Endothelial cell of umbilical vein (primary cell): ENCODE measurements at regions not wholly inside any gene's neighbourhood (a gene's known extent, or its start where the extent isn't known, plus 50 kb on each side); places are given as distances from the start of the nearest gene placed in this dataset.

ENCODE experiments used
- BruUV-seq: library from RNA; stranded (reverse); fragments of 400-500 nt; replicated peaks from 2 replicates; lab custom pipeline; 2021; lab: Mats Ljungman, UMichigan
- CTCF ChIA-PET: fragments of 300-600, 350-600 bp; sonication (Branson Sonifier 250); formaldehyde crosslinking; loops from one replicate; lab custom pipeline; 2021; ENCODE audit warnings: antibody characterized with exemption, inconsistent platforms; lab: Charles Lee
- POLR2A ChIA-PET: fragments of 300-600, 350-600 bp; sonication (Branson Sonifier 250); formaldehyde crosslinking; loops from one replicate; lab custom pipeline; 2021; ENCODE audit warnings: antibody characterized with exemption, inconsistent platforms; lab: Charles Lee
- DNase-seq: peaks from one replicate; pipeline ENCODE4 v3.0.0-alpha.2; 2011; ENCODE audit warnings: low read depth, low spot score
- FAIRE-seq: peaks from 2 replicates; lab custom pipeline; 2011; peaks lifted over from hg19 to GRCh38; lab: Jason Lieb, UNC
- H2AFZ ChIP-seq: 2 replicates; pipeline ENCODE4 v1.6.0; 2012; ENCODE audit warnings: low read depth, low read length, control low read depth, inconsistent platforms
- H3K27ac ChIP-seq: 2 replicates; pipeline ENCODE4 v1.5.1; 2011; ENCODE audit warnings: low read depth, mild to moderate bottlenecking, control low read depth, low read length, moderate library complexity; ENCODE audit not compliant: insufficient read depth
- H3K27me3 ChIP-seq, 2 experiments: 2 replicates each; pipeline versions ENCODE4 v1.6.0 to v1.6.1; 2011; ENCODE audit warnings: low read length in 2 of 2, mixed read lengths in 1 of 2; ENCODE audit not compliant: control insufficient read depth in 2 of 2, insufficient read depth in 2 of 2
- H3K36me3 ChIP-seq, 2 experiments: 2 replicates in 1 of 2; 3 replicates in 1 of 2; pipeline ENCODE4 v1.5.1; 2011; ENCODE audit warnings: low read length in 2 of 2, mild to moderate bottlenecking in 1 of 2, moderate library complexity in 1 of 2; ENCODE audit not compliant: control insufficient read depth in 2 of 2, insufficient read depth in 2 of 2; ENCODE audit errors: extremely low read depth in 1 of 2
- H3K4me1 ChIP-seq: 3 replicates; pipeline ENCODE4 v1.5.1; 2011; ENCODE audit warnings: mild to moderate bottlenecking, low read length; ENCODE audit not compliant: control insufficient read depth, insufficient read depth; ENCODE audit errors: extremely low read depth
- H3K4me2 ChIP-seq: 2 replicates; pipeline ENCODE4 v1.6.1; 2011; ENCODE audit warnings: low read length, control low read depth, mixed read lengths; ENCODE audit not compliant: insufficient read depth
- H3K4me3 ChIP-seq, 3 experiments: fragments of 200-600 bp in 1 of 3; sonication (generic), shearing (Covaris generic) in 1 of 3; replicated peaks in 1 of 3; 2 replicates each; pipeline ENCODE4 v1.5.1; 2011 to 2016; ENCODE audit warnings: control low read depth in 3 of 3, low read length in 3 of 3, mild to moderate bottlenecking in 2 of 3, inconsistent platforms in 1 of 3, low read depth in 1 of 3, moderate library complexity in 1 of 3; ENCODE audit not compliant: insufficient read depth in 1 of 3
- H3K79me2 ChIP-seq: 2 replicates; pipeline ENCODE4 v1.6.0; 2012; ENCODE audit warnings: low read length, inconsistent platforms; ENCODE audit not compliant: control insufficient read depth, insufficient read depth
- H3K9ac ChIP-seq: replicated peaks from 2 replicates; pipeline ENCODE3; 2011; ENCODE audit warnings: low read length, control low read depth; ENCODE audit not compliant: insufficient read depth; ENCODE audit errors: extremely low read depth
- H3K9me1 ChIP-seq: replicated peaks from 3 replicates; pipeline ENCODE4 v1.6.0; 2011; ENCODE audit warnings: mild to moderate bottlenecking, low read length; ENCODE audit not compliant: control insufficient read depth, insufficient read depth; ENCODE audit errors: extremely low read depth
- H3K9me3 ChIP-seq: replicated peaks from 2 replicates; pipeline ENCODE4 v1.5.1; 2012; ENCODE audit warnings: low read length, inconsistent platforms; ENCODE audit not compliant: control insufficient read depth, insufficient read depth
- H4K20me1 ChIP-seq: replicated peaks from 2 replicates; pipeline ENCODE3; 2011; ENCODE audit warnings: mild to moderate bottlenecking, low read length; ENCODE audit not compliant: control insufficient read depth, insufficient read depth; ENCODE audit errors: extremely low read depth
- EZH2 ChIP-seq: IDR thresholded peaks from 2 replicates; pipeline ENCODE4 v1.6.1; 2012; ENCODE audit warnings: borderline replicate concordance, low read depth, mild to moderate bottlenecking, moderate library complexity, low read length, inconsistent platforms; ENCODE audit not compliant: severe bottlenecking
- FOS ChIP-seq: IDR thresholded peaks from 2 replicates; pipeline ENCODE4 v1.6.1; 2011; ENCODE audit warnings: mild to moderate bottlenecking, low read length, moderate library complexity, borderline replicate concordance; ENCODE audit not compliant: insufficient read depth
- GATA2 ChIP-seq: IDR thresholded peaks from 2 replicates; pipeline ENCODE4 v1.7.0; 2011; ENCODE audit warnings: low read depth, mild to moderate bottlenecking, moderate library complexity, mixed read lengths, low read length; ENCODE audit not compliant: insufficient read length, insufficient read depth
- JUN ChIP-seq: IDR thresholded peaks from 2 replicates; pipeline ENCODE4 v1.6.1; 2011; ENCODE audit warnings: borderline replicate concordance, low read depth; ENCODE audit not compliant: insufficient read length, insufficient read depth
- MYC ChIP-seq: IDR thresholded peaks from one replicate; pipeline ENCODE4 v1.6.1; 2011; ENCODE audit warnings: mild to moderate bottlenecking, low read depth, low read length
- POLR2A ChIP-seq: IDR thresholded peaks from 2 replicates; pipeline ENCODE4 v1.6.1; 2012; ENCODE audit warnings: low read depth, mild to moderate bottlenecking, control low read depth, low read length
- POLR2AphosphoS5 ChIP-seq: IDR thresholded peaks from 2 replicates; pipeline ENCODE4 v1.6.1; 2012; ENCODE audit warnings: low read depth, mild to moderate bottlenecking, control low read depth, low read length, moderate library complexity; ENCODE audit not compliant: insufficient read depth
- dilution Hi-C: fragments of 300-500 bp; cut with MboI; formaldehyde crosslinking; loops from one replicate; pipeline ENCODE4 v1.15.0; 2019; ENCODE audit warnings: low sequenced_read_pairs; ENCODE audit not compliant: extremely low pct_ligation_motif_present
- intact Hi-C: fragments of 100-400 bp; cut with micrococcal nuclease; formaldehyde crosslinking; loops from one replicate; pipeline ENCODE4 v1.10.0; 2022
- TF ChIP-seq, protein P1 (sequence below), 2 donors: IDR thresholded peaks; 1 replicate in 1 of 2; 2 replicates in 1 of 2; pipeline ENCODE4 v1.5.1; 2011; ENCODE audit warnings: low read length in 2 of 2, mild to moderate bottlenecking in 2 of 2, moderate library complexity in 2 of 2, control low read depth in 1 of 2, inconsistent platforms in 1 of 2, low read depth in 1 of 2; ENCODE audit not compliant: insufficient read depth in 1 of 2; ENCODE audit errors: extremely low read depth in 1 of 2
- TF ChIP-seq, protein P2 (sequence below): IDR thresholded peaks from 2 replicates; pipeline ENCODE4 v1.6.1; 2011; ENCODE audit not compliant: insufficient read depth, insufficient read length

DNA sequence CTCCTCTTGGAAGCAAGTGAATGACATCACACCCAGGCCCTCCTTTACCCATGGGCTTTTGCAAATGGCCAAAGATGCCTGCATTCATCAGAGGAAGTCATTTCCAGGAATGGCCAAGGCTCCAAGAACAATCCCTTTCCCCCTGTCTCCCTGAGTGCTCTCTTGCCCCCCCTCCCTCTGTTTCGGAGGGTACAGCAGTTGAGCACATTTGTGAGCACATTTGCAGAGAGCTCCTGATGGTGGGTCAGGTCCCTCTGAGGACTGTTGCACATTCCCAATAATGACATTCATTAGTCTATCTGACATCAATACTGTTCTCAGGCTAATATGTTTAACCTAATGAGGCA lies 113.4 kb downstream of the MATN1 start:
- H3K4me3 ChIP-seq = no peak overlapping the region
- ChIA-PET POLR2A (no interaction called here), CTCF (no interaction called here)
- no peaks in the 10 kb centered on the region for H3K4me1 ChIP-seq
- no peaks in the 10 kb centered on the region for H3K27me3 ChIP-seq
- dilution Hi-C loops (no loop called here), intact Hi-C loops (no loop called here)
- BruUV-seq = no TSS peak
- H3K79me2 ChIP-seq = no peaks in the 10 kb centered on the region
- DNase-seq (no peak), FAIRE-seq (no peak)
- H3K27ac ChIP-seq = no peak overlapping the region
- no peak overlapping the region for H3K4me2 ChIP-seq
- H3K9me3 ChIP-seq = no peaks in the 10 kb centered on the region
- H3K36me3 ChIP-seq = no peaks in the 10 kb centered on the region
- TF ChIP-seq MYC (no peak), POLR2AphosphoS5 (no peak), FOS (no peak), POLR2A (no peak), JUN (no peak), EZH2 (no peak), GATA2 (no peak)
- TF ChIP-seq, protein P1, sequence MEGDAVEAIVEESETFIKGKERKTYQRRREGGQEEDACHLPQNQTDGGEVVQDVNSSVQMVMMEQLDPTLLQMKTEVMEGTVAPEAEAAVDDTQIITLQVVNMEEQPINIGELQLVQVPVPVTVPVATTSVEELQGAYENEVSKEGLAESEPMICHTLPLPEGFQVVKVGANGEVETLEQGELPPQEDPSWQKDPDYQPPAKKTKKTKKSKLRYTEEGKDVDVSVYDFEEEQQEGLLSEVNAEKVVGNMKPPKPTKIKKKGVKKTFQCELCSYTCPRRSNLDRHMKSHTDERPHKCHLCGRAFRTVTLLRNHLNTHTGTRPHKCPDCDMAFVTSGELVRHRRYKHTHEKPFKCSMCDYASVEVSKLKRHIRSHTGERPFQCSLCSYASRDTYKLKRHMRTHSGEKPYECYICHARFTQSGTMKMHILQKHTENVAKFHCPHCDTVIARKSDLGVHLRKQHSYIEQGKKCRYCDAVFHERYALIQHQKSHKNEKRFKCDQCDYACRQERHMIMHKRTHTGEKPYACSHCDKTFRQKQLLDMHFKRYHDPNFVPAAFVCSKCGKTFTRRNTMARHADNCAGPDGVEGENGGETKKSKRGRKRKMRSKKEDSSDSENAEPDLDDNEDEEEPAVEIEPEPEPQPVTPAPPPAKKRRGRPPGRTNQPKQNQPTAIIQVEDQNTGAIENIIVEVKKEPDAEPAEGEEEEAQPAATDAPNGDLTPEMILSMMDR (IDR thresholded peaks at IDR 0.05; ENCODE audit: extremely low read depth in 1 of 2, insufficient read depth in 1 of 2, low read depth in 1 of 2, low read length in 2 of 2) = no peak
- TF ChIP-seq, protein P2, sequence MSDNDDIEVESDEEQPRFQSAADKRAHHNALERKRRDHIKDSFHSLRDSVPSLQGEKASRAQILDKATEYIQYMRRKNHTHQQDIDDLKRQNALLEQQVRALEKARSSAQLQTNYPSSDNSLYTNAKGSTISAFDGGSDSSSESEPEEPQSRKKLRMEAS = no peak
- H3K9me1 ChIP-seq = no peaks in the 10 kb centered on the region
- no peak overlapping the region for H2AFZ ChIP-seq
- H3K9ac ChIP-seq = no peak overlapping the region
- H4K20me1 ChIP-seq = no peaks in the 10 kb centered on the region
